NCI-H146 (cell line): ENCODE measurements at regions not wholly inside any gene's neighbourhood (a gene's known extent, or its start where the extent isn't known, plus 50 kb on each side); places are given as distances from the start of the nearest gene placed in this dataset.

Source experiments
- DNase-seq: peaks from one replicate; lab custom pipeline; 2025; lab: John Stamatoyannopoulos, UW

GRCh38 chr13:73934771-73935170, 199.4 kb downstream of the KLF12 start:
- no peak for DNase-seq

- DNase-seq, result no peak
Measured at GRCh38 chr13:73934215-73934641, 200.0 kb downstream of the KLF12 start.

DNA sequence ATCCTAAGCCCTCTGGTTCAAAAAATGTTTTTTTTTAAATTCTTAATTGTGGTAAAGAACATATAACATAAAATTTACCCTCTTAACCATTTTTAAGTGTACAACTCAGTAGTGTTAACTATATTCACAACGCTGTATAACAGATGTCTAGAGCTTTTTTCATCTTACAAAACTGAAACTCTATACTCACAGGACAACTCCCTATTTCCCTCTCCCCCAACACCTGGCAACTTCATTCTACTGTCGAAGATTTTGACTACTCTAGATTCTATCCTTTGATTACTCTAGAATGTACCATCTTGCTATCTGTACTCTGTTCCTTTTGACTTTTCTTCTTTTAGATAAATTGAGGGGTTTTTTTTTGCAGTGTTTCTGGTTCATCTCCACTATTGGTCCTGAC, 200.4 kb downstream of the KLF12 start:
- no peak for DNase-seq

DNA sequence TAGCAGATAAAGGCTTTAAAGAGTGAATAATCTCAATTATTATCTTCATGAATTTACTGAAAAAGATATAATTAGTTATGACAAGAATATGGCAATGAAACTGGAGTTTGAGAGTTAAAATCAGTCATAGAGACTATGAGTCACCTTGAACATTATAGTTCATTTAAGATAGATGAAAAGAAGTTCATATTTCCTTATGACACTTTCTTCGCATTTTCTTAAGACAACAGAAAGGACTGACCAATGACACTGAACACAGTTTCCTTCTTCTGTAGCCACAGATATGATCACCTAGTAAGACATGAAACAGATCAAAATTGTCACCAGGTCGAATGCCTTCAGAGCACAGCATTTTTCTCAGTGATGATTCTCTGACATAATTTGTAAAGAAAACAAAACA, 202.1 kb downstream of the KLF12 start:
- no peak for DNase-seq

- no peak for DNase-seq
Measured at GRCh38 chr13:73929287-73929932, 204.8 kb downstream of the KLF12 start.

DNA sequence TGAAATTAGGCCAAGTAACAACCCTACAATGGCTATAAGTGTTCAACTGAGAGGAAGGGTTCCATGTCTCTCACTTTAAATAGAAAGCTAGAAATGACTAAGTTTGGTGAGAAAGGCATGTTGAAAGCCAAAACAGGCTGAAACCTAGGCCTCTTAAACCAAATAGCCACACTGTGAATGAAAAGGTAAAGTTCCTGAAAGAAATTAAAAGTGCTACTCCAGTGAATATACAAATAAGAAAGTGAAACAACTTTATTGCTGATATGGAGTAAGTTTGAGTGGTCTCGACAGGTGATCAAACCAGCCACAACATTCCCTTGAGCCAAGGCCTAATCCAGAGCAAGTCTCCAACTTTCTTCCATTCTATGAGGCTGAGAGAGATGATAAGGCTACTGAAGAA, 209.6 kb downstream of the KLF12 start:
- no peak for DNase-seq

DNA sequence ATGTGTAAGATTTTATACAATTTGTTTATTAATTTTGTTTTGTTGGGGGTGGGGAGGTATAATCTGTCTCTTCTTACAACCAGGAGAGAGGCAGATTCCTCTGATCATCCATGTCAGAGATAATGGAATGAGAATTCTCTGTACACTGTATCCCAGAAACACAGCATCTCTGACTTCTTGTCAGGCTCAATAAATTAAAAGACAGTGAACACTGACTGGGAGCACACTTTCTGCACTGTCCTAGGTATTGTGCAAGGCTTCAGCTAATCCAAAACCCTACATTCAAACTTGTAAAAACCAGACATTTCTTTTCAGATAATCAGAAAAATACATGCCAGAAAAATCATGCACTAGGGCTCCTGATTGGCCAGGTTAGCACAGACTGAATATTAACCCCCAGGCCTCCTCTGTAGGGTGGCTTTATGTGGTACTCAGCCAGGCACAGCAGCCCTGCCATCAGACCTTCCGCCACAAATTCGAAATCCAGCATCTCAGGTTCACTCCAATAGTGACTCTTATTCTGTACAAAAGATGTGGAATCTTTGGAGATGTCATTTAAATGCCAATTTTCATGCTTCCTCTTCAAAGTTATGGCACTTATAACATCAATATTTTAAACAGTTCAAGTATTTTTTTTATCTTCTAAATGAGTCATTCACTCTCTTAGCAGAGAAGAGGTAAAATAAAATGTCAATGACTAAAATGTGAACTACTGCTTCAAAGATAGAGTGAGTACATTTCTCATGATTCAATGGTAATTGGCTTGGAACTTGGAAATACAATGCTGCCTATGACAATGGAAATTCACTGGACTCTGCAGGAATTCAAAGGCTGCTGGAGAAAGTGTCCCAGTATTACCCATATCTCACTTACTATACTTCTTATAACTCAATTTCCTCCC, 211.5 kb downstream of the KLF12 start:
- no peak for DNase-seq

DNA sequence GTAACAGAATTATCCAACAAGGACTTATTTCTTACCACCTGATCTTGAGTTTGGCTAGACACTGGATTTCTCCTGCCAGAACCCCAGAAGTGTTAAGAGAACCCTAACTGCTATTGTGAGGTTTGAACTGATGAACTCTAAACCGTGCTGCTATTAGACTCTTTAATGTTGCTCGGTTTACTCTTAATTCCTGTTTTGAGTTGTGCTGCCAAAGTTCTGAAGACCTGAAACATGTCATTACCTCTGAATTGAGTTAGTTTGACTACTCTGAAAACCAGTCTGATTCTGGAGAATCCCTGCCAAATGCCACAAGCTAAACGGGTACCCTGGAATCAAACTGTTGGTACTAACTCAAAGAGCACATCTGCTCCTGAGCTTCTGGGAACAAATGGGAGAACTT, 215.5 kb downstream of the KLF12 start:
- DNase-seq, result no peak

GRCh38 chr13:73913751-73914518, 220.3 kb downstream of the KLF12 start:
- DNase-seq, result no peak

DNA sequence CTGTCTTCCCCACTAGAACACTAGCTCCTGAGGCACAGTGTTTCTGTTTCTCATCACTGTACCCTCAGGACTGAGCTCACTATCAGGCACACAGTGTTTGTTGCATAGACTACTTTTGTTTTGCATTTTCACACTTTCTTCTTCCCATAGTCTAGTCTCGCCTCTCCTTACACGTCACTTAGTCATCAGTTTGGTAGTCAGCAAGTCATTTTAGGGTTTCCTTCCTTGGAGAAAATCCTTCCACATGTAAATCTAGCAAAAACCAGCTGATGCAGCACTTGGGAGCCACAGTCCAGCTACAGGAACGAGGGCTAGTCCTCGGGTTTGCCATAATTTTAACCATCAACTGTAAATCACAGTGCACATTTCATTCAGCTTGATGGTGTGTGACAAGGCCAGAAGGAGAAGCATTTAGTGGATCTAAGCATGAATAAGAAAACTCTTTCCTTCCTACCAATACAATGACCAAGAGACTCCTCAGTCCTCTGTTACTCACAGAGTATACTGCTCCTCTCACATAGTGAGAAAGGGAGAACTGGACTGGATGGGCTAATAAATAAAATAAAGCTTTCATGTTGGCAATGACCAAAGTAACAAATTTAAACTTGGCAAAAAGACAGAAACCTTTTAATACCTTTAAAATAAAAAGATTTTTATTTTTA, 221.0 kb downstream of the KLF12 start:
- no peak for DNase-seq

DNA sequence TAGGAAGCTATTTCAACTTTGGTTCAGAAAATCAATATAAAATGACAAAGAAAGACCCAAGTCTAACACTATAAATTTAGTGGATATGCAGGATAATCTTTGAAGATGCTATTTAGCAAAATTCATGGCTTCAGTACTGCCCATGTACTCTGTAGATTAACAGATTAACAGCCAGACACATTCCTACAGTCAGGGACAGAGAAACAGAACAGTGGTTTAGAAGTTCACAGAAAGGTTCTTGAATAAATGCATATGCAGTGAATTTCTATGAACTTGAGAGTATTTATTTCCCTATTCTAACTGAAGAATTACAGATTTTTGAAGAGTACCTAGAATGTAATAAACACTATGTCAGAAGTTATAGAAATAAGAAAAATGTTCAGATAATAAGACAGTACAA, 222.8 kb downstream of the KLF12 start:
- DNase-seq, result no peak

DNA sequence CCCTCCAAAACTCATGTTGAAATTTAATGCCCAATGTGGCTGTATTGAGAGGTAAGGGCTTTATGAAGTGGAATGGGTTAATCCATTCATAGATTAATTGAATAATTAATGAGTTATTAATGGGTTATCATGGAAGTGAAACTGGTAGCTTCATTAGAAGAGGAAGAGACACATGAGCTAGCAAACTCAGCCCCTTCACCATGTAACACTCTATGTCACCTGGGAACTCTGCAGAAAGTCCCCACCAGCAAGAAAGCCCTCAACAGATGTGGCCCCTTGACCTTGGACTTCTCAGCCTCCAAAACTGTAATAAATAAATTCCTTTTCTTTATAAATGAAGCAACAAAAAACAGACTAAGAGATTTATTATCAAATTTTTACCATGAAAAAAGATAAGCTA, 223.5 kb downstream of the KLF12 start:
- DNase-seq, result no peak

DNA sequence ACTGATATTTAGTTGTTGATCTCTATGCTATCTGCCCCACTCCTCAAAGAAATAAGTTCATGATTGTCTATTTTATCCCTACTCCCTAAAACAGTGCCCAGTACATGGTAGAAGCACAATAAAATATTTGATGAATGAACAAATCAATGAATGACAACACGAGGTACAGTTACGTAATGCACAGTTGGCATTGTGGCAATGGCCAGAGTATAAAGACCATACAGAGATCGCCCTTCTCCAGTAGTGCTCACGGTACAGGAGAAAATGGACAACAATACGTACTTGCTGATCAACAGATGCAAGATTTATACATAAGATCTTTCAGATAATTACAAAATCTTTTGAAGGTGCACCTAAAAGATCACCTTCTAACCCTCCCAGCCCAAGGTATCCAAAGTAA, 225.4 kb downstream of the KLF12 start:
- DNase-seq, result no peak

DNA sequence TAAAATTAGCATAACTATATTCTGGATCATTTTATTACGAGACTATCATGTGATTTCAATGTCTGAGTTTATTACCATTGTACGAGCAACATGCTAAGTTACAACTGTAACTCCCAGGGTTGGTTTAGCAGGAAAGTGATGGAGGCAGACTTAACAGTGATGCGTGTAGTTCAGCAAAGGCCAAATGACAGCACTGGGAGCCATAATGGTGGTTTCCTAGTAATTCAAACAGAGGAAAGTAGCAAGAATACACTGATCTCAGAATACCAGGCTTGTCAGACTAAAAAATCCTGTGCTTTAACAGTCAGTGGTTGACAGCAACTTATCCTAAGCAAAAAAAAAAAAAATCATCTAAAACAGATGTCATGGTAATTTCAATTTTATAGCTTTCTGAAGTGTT, 229.6 kb downstream of the KLF12 start:
- DNase-seq, result no peak

DNA sequence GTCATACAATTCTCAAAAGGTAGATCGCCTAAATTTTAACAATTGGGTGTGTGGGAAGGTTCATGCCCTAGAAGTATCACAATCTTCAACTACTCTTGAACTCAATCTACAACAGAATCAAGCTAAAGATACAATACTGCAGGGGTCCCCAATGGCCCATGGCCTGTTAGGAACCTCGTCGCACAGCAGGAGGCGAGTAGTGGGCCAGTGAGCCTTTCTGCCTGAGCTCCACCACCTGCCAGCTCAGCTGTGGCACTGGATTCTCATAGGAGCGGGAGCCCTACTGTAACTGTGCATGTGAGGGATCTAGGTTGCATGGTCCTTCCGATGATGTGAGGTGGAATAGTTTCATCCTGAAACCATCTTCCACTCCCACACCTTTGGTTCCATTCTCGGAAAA, 230.6 kb downstream of the KLF12 start:
- no peak for DNase-seq

DNA sequence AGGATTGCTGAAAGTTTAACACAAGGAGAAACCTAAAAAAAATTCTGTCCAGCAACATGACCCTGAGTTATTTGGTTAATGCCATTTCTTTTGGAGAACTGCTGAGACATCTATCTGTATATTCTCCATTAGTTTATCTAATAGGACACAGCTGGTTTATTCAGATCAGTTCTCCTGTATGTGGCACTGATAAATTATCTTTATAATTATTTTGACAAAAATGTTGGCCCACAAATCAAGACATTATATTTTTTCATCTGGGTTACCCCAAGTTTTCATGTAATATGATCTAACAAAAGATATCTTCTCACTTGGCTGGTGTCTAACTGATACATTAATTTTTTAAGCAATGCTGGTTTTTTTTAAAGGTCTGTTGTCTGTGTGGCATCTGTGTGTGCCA, 231.4 kb downstream of the KLF12 start:
- no peak for DNase-seq

DNA sequence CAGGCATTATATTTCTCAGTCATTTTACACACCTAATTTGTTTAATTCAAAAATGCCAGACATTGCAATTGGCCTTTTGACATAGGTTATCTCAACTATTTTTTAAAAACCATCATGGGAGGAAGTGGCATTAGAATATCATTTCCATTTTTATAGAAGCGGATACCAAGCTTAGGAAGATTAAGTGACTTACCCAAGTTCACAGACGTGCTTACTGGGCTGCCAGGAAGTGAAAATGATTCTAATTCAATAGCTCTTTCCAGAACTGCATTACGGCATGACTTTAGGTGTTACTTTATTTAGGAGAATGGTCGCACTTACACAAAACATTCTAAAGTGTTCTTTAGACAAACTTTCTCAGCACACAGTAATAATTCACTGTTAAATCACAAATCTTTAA, 231.9 kb downstream of the KLF12 start:
- DNase-seq, result no peak

GRCh38 chr13:73901324-73902068, 232.7 kb downstream of the KLF12 start:
- DNase-seq, result no peak

DNA sequence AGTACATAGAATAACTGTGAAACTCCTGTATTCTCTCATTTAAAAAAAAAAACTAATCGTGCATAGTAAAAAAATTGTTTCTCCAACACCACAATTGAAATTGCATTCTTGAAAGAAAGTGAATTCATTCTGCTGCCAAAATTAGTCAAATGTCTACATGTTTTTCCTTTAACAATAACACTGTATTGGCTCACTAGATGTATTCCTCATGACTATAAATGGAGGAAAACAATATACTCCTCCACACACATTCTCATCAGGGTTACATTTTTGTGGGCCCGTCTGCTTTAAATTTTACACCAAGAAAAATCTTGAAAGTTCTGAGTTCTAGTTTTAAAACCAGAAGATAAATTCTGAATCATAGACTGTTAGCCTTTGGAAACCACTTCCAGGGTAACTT, 233.6 kb downstream of the KLF12 start:
- no peak for DNase-seq

- no peak for DNase-seq
Measured at GRCh38 chr13:73898899-73899298, 235.3 kb downstream of the KLF12 start.

GRCh38 chr13:73898276-73898675, 235.9 kb downstream of the KLF12 start:
- DNase-seq, result no peak
